ENCODE measurements at regions not wholly inside any gene's neighbourhood (a gene's known extent, or its start where the extent isn't known, plus 50 kb on each side); places are given as distances from the start of the nearest gene placed in this dataset.

- in situ Hi-C loops (cut with HindIII; ENCODE audit: low pct_ligation_motif_present, low pct_unique_long_range_greater_than_20kb, low sequenced_read_pairs) = no loop called here
- DNase-seq = no peak
Measured at GRCh38 chr12:34348836-34349672, 326.8 kb downstream of the ALG10 start.

GRCh38 chr12:34349673-34349961 is 327.3 kb downstream of the ALG10 start:
- in situ Hi-C loops (cut with HindIII; ENCODE audit: low pct_ligation_motif_present, low pct_unique_long_range_greater_than_20kb, low sequenced_read_pairs) = no loop called here
- DNase-seq = no peak

- DNase-seq = no peak
- in situ Hi-C loops (cut with HindIII; ENCODE audit: low pct_ligation_motif_present, low pct_unique_long_range_greater_than_20kb, low sequenced_read_pairs) = no loop called here
Measured at GRCh38 chr12:34350092-34351041, 328.1 kb downstream of the ALG10 start.

GRCh38 chr12:34352098-34352497 is 329.8 kb downstream of the ALG10 start:
- in situ Hi-C loops (cut with HindIII; ENCODE audit: low pct_ligation_motif_present, low pct_unique_long_range_greater_than_20kb, low sequenced_read_pairs) = no loop called here
- no peak for DNase-seq

DNA sequence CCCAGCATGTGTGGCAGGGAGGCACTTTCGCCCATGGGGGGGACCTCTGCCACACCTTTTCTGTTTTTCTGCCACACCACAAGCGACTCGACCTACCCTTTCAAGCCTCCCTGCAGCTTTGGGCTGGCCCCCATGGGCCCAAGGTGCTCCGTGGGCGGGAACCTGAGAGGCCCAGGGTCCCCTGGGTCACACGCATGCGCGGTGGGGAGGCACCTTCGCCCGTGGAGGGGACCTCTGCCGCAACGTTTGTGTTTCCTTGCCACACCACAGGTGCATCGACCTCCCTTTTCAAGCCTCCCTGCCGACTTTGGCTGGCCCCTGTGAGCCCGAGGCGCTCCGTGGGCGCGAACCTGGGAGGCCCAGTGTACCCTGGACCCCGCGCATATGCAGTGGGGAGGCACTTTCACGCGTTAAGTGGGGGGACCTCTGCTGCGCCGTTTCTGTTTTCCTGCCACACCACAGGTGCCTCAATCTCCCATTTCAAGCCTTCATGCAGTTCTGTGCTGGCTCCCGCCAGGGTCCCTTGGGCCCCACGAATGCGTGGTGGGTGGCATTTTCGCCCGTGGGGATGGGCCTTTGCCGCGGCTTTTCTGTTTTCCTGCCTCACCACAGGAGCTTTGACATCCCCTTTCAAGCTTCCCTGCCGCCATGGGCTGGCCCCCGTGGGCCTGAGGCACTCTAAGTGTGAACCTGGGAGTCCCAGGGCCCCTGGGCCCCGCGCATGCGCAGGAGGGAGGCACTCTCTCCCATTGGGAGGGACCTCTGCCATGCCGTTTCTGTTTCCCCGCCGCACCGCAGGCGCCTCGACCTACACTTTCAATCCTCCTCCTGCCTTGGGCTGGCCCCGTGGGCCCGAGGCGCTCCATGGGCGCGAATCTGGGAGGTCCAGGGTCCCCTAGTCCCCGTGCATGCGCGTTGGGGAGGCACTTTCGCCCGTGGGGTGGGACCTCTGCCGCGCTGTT is 332.2 kb downstream of the ALG10 start:
- DNase-seq = no peak

GRCh38 chr12:34356233-34356987 is 334.1 kb downstream of the ALG10 start:
- in situ Hi-C loops (cut with HindIII; ENCODE audit: low pct_ligation_motif_present, low pct_unique_long_range_greater_than_20kb, low sequenced_read_pairs) = no loop called here

More for the DNA sequence above, 332.2 kb downstream of the ALG10 start:
- in situ Hi-C loops (cut with HindIII; ENCODE audit: low pct_ligation_motif_present, low pct_unique_long_range_greater_than_20kb, low sequenced_read_pairs) = no loop called here

GRCh38 chr12:34357791-34358190 is 335.5 kb downstream of the ALG10 start:
- no peak for DNase-seq
- in situ Hi-C loops (cut with HindIII; ENCODE audit: low pct_ligation_motif_present, low pct_unique_long_range_greater_than_20kb, low sequenced_read_pairs) = no loop called here

More at GRCh38 chr12:34356233-34356987, 334.1 kb downstream of the ALG10 start:
- no peak for DNase-seq

GRCh38 chr12:34358198-34358597 is 335.9 kb downstream of the ALG10 start:
- in situ Hi-C loops (cut with HindIII; ENCODE audit: low pct_ligation_motif_present, low pct_unique_long_range_greater_than_20kb, low sequenced_read_pairs) = no loop called here
- DNase-seq = no peak

- no peak for DNase-seq
- in situ Hi-C loops (cut with HindIII; ENCODE audit: low pct_ligation_motif_present, low pct_unique_long_range_greater_than_20kb, low sequenced_read_pairs) = no loop called here
Measured at GRCh38 chr12:34361721-34362316, 339.5 kb downstream of the ALG10 start.

DNA sequence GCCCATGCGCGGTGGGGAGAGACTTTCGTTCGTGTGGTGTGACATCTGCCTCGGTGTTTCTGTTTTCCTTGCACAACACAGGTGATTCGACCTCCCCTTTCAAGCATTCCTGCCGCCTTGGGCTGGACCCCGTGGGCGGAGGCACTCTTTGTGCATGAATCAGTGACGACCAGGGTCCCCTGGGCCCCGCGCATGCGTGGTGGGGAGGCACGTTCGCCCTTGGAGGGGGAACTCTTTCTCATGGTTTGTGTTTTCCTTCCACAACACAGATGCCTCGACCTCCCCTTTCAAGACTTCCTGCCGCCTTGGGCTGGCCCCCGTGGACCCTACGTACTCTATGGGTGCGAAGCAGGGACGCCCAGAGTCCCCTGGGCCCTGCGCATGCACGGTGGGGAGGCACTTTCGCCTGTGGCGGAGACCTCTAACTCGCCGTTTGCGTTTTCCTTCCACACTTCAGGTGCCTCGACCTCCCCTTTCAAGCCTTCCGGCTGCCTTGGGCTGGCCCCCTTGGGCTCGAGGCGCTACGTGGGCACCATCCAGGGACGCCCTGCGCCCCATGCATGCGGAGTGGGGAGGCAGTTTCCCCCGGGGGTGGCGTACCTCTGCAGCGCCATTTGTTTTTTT is 340.9 kb downstream of the ALG10 start:
- in situ Hi-C loops (cut with HindIII; ENCODE audit: low pct_ligation_motif_present, low pct_unique_long_range_greater_than_20kb, low sequenced_read_pairs) = no loop called here
- no peak for DNase-seq

GRCh38 chr12:34368079-34368478 is 345.8 kb downstream of the ALG10 start:
- in situ Hi-C loops (cut with HindIII; ENCODE audit: low pct_ligation_motif_present, low pct_unique_long_range_greater_than_20kb, low sequenced_read_pairs) = no loop called here
- DNase-seq = no peak

- in situ Hi-C loops (cut with HindIII; ENCODE audit: low pct_ligation_motif_present, low pct_unique_long_range_greater_than_20kb, low sequenced_read_pairs) = no loop called here
- DNase-seq = no peak
Measured at GRCh38 chr12:34371050-34371449, 348.8 kb downstream of the ALG10 start.

DNA sequence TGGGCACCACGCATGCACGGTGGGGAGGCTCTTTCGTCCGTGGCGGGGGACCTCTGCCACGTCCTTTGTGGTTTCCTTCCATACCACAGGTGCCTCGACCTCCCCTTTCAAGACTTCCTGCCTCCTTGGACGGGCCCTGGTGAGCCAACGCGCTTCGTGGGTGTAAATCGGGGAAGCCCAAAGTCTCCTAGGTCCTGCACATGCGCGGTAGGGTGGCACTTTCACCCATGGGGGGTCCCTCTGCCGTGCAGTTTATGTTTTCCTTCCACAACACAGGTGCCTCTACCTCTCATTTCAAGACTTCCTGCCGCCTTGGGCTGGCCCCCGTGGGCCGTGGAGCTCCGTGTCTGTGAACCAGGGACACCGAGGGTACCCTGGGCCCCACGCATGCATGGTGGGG is 349.7 kb downstream of the ALG10 start:
- in situ Hi-C loops (cut with HindIII; ENCODE audit: low pct_ligation_motif_present, low pct_unique_long_range_greater_than_20kb, low sequenced_read_pairs) = no loop called here
- DNase-seq = no peak

DNA sequence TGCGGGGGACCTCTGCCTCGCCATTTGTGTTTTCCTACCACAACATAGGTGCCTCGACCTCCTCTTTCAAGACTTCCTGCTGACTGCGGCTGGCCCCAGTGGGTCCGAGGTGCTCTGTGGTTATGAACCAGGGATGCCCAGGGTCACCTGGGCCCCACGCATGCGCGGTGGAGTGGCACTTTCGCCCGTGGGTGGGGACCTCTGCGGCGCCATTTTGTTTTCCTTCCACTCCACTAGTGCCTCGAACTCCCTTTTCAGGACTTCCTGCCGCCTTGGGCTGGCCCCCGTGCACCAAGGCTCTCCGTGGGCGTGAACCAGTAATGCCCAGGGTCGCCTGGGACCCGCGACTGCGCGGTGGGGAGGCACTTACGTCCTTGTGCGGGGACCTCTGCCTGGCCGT is 351.6 kb downstream of the ALG10 start:
- in situ Hi-C loops (cut with HindIII; ENCODE audit: low pct_ligation_motif_present, low pct_unique_long_range_greater_than_20kb, low sequenced_read_pairs) = no loop called here

GRCh38 chr12:34376133-34376799 is 354.0 kb downstream of the ALG10 start:
- no peak for DNase-seq
- in situ Hi-C loops (cut with HindIII; ENCODE audit: low pct_ligation_motif_present, low pct_unique_long_range_greater_than_20kb, low sequenced_read_pairs) = no loop called here

More for the DNA sequence above, 351.6 kb downstream of the ALG10 start:
- no peak for DNase-seq

DNA sequence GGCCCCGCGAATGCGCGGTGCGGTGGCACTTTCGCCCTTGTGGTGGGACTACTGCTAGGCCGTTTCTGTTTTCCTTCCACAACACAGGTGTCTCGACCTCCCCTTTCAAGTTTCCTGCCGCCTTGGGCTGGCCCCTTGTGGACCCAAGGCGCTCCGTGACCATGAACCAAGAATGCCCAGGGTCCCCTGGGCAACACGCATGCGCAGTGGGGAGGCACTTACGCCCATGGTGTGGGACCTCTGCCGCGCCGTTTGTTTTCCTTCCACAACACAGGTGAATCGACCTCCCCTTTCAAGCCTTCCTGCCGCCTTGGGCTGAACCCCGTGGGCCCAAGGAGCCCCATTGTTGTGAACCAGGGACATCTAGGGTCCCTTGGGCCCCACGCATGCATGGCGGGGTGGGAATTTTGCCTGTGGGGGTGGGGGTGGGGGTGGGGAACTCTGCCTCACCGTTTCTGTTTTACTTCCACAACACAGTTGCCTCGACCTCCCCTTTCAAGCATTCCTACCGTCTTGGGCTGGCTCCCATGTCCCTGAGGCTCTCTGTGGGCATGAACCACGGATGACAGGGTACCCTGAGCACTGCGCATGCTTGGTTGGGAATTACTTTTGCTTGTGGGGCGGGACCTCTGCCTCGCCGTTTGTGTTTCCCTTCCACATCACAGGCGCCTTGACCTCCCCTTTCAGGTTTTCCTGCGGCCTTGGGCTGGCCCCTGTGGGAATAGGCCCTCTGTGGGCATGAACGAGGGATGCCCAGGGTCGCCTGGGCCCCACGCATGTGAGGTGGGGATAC is 355.1 kb downstream of the ALG10 start:
- no peak for DNase-seq
- in situ Hi-C loops (cut with HindIII; ENCODE audit: low pct_ligation_motif_present, low pct_unique_long_range_greater_than_20kb, low sequenced_read_pairs) = no loop called here
